Activated naive CD4-positive, alpha-beta T cell treated with anti-CD3 and anti-CD28 coated beads, Interleukin-2, amount 10 ng/mL, durations not matched to agents 7 days and 5 days (primary cell): ENCODE measurements at regions not wholly inside any gene's neighbourhood (a gene's known extent, or its start where the extent isn't known, plus 50 kb on each side); places are given as distances from the start of the nearest gene placed in this dataset.

Source experiments
- CTCF ChIA-PET: fragments of 350-600 bp; sonication (Branson Sonifier 250); formaldehyde crosslinking; loops from one replicate; lab custom pipeline; 2021; ENCODE audit warnings: antibody characterized with exemption; lab: Charles Lee
- DNase-seq: peaks from one replicate; pipeline ENCODE4 v3.0.0-alpha.2; 2020
- H3K27ac Mint-ChIP-seq: one replicate; pipeline ENCODE4 v1.8.0; 2021; ENCODE audit warnings: mild to moderate bottlenecking, moderate library complexity, mixed read lengths
- H3K27me3 Mint-ChIP-seq: one replicate; pipeline ENCODE4 v1.8.0; 2021; ENCODE audit warnings: mild to moderate bottlenecking, mixed read lengths
- H3K36me3 Mint-ChIP-seq: one replicate; pipeline ENCODE4 v1.8.0; 2021; ENCODE audit warnings: mixed read lengths
- H3K4me1 Mint-ChIP-seq: one replicate; pipeline ENCODE4 v1.8.0; 2021; ENCODE audit warnings: mixed read lengths
- H3K4me3 Mint-ChIP-seq: one replicate; pipeline ENCODE4 v1.8.0; 2021; ENCODE audit warnings: mild to moderate bottlenecking, moderate library complexity, mixed read lengths
- H3K9me3 Mint-ChIP-seq: one replicate; pipeline ENCODE4 v1.8.0; 2021; ENCODE audit warnings: mixed read lengths

- H3K4me1 Mint-ChIP-seq = no peaks in the 10 kb centered on the region
Measured at GRCh38 chr9:22683700-22684075, 237.1 kb downstream of the DMRTA1 start.

GRCh38 chr9:22693156-22693555, 246.5 kb downstream of the DMRTA1 start:
- Mint-ChIP-seq H3K27me3 (no peaks in the 10 kb centered on the region), H3K27ac (no peak overlapping the region), H3K4me3 (no peak overlapping the region), H3K36me3 (no peaks in the 10 kb centered on the region), H3K9me3 (no peaks in the 10 kb centered on the region), H3K4me1 (no peaks in the 10 kb centered on the region)
- DNase-seq = no peak
- CTCF ChIA-PET = no interaction called here

More at GRCh38 chr9:22683700-22684075, 237.1 kb downstream of the DMRTA1 start:
- DNase-seq = no peak
- CTCF ChIA-PET = no interaction called here
- Mint-ChIP-seq H3K4me3 (no peak overlapping the region), H3K9me3 (peaks cover 12% of the 10 kb centered on the region), H3K27me3 (no peaks in the 10 kb centered on the region), H3K27ac (no peak overlapping the region), H3K36me3 (no peaks in the 10 kb centered on the region)

GRCh38 chr9:22700171-22700570, 253.5 kb downstream of the DMRTA1 start:
- no peak overlapping the region for H3K27ac Mint-ChIP-seq
- CTCF ChIA-PET = no interaction called here

GRCh38 chr9:22718653-22719052, 272.0 kb downstream of the DMRTA1 start:
- Mint-ChIP-seq H3K36me3 (no peaks in the 10 kb centered on the region), H3K4me3 (no peak overlapping the region), H3K27ac (no peak overlapping the region), H3K4me1 (no peaks in the 10 kb centered on the region), H3K27me3 (no peaks in the 10 kb centered on the region), H3K9me3 (peaks cover 4% of the 10 kb centered on the region)
- CTCF ChIA-PET = interaction anchor here (0.7 kb wide), 1 partner anchor 29 kb away, joined by 3 read pairs; no protein-coding TSS in a partner anchor
- no peak for DNase-seq

More at GRCh38 chr9:22700171-22700570, 253.5 kb downstream of the DMRTA1 start:
- no peaks in the 10 kb centered on the region for H3K4me1 Mint-ChIP-seq
- DNase-seq = no peak
- no peaks in the 10 kb centered on the region for H3K27me3 Mint-ChIP-seq
- H3K36me3 Mint-ChIP-seq = no peaks in the 10 kb centered on the region
- peaks cover 7% of the 10 kb centered on the region for H3K9me3 Mint-ChIP-seq
- H3K4me3 Mint-ChIP-seq = no peak overlapping the region

- peaks cover 3% of the 10 kb centered on the region for H3K9me3 Mint-ChIP-seq
- CTCF ChIA-PET = no interaction called here
- DNase-seq = no peak
- H3K27me3 Mint-ChIP-seq = no peaks in the 10 kb centered on the region
- no peak overlapping the region for H3K27ac Mint-ChIP-seq
- no peaks in the 10 kb centered on the region for H3K4me1 Mint-ChIP-seq
- H3K36me3 Mint-ChIP-seq = no peaks in the 10 kb centered on the region
- no peak overlapping the region for H3K4me3 Mint-ChIP-seq
Measured at GRCh38 chr9:22722492-22722891, 275.9 kb downstream of the DMRTA1 start.

GRCh38 chr9:22731786-22732185, 285.2 kb downstream of the DMRTA1 start:
- Mint-ChIP-seq H3K27ac (no peak overlapping the region), H3K4me1 (no peaks in the 10 kb centered on the region), H3K27me3 (no peaks in the 10 kb centered on the region), H3K9me3 (peaks cover 17% of the 10 kb centered on the region), H3K4me3 (no peak overlapping the region), H3K36me3 (no peaks in the 10 kb centered on the region)
- CTCF ChIA-PET = no interaction called here
- DNase-seq = no peak

GRCh38 chr9:22739712-22740111, 293.1 kb downstream of the DMRTA1 start:
- no peaks in the 10 kb centered on the region for H3K4me1 Mint-ChIP-seq
- no peaks in the 10 kb centered on the region for H3K36me3 Mint-ChIP-seq
- CTCF ChIA-PET = no interaction called here
- H3K27ac Mint-ChIP-seq = no peak overlapping the region
- no peaks in the 10 kb centered on the region for H3K27me3 Mint-ChIP-seq
- H3K9me3 Mint-ChIP-seq = peaks cover 5% of the 10 kb centered on the region
- no peak for DNase-seq
- H3K4me3 Mint-ChIP-seq = no peak overlapping the region

- H3K27ac Mint-ChIP-seq = no peak overlapping the region
- no peak overlapping the region for H3K4me3 Mint-ChIP-seq
- H3K36me3 Mint-ChIP-seq = no peaks in the 10 kb centered on the region
- H3K9me3 Mint-ChIP-seq = peaks cover 6% of the 10 kb centered on the region
- H3K4me1 Mint-ChIP-seq = no peaks in the 10 kb centered on the region
- no peaks in the 10 kb centered on the region for H3K27me3 Mint-ChIP-seq
- CTCF ChIA-PET = no interaction called here
- no peak for DNase-seq
Measured at GRCh38 chr9:22740781-22741180, 294.2 kb downstream of the DMRTA1 start.

- CTCF ChIA-PET = no interaction called here
- H3K27ac Mint-ChIP-seq = no peak overlapping the region
- no peak overlapping the region for H3K4me3 Mint-ChIP-seq
- DNase-seq = no peak
- no peaks in the 10 kb centered on the region for H3K36me3 Mint-ChIP-seq
- H3K4me1 Mint-ChIP-seq = no peaks in the 10 kb centered on the region
- no peaks in the 10 kb centered on the region for H3K27me3 Mint-ChIP-seq
- peaks cover 6% of the 10 kb centered on the region for H3K9me3 Mint-ChIP-seq
Measured at GRCh38 chr9:22742401-22742800, 295.8 kb downstream of the DMRTA1 start.

GRCh38 chr9:22773501-22774220, 327.0 kb downstream of the DMRTA1 start:
- Mint-ChIP-seq H3K9me3 (peaks cover 4% of the 10 kb centered on the region), H3K4me1 (no peaks in the 10 kb centered on the region), H3K27ac (no peak overlapping the region), H3K27me3 (no peaks in the 10 kb centered on the region), H3K36me3 (no peaks in the 10 kb centered on the region), H3K4me3 (no peak overlapping the region)
- DNase-seq = no peak
- CTCF ChIA-PET = no interaction called here

GRCh38 chr9:22790329-22790728, 343.7 kb downstream of the DMRTA1 start:
- Mint-ChIP-seq H3K36me3 (no peaks in the 10 kb centered on the region), H3K27me3 (no peaks in the 10 kb centered on the region), H3K9me3 (peaks cover 19% of the 10 kb centered on the region), H3K4me1 (no peaks in the 10 kb centered on the region), H3K27ac (no peak overlapping the region), H3K4me3 (no peak overlapping the region)
- CTCF ChIA-PET = no interaction called here
- no peak for DNase-seq

GRCh38 chr9:22808876-22809275, 362.3 kb downstream of the DMRTA1 start:
- Mint-ChIP-seq H3K4me3 (no peak overlapping the region), H3K9me3 (peaks cover under 1% of the 10 kb centered on the region), H3K36me3 (no peaks in the 10 kb centered on the region), H3K4me1 (no peaks in the 10 kb centered on the region), H3K27ac (no peak overlapping the region), H3K27me3 (no peaks in the 10 kb centered on the region)
- DNase-seq = no peak
- CTCF ChIA-PET = no interaction called here

- Mint-ChIP-seq H3K4me3 (no peak overlapping the region), H3K4me1 (no peaks in the 10 kb centered on the region), H3K27me3 (no peaks in the 10 kb centered on the region), H3K9me3 (peaks cover 2% of the 10 kb centered on the region), H3K36me3 (no peaks in the 10 kb centered on the region), H3K27ac (no peak overlapping the region)
- DNase-seq = no peak
- CTCF ChIA-PET = no interaction called here
Measured at GRCh38 chr9:22809371-22809770, 362.7 kb downstream of the DMRTA1 start.

GRCh38 chr9:22813529-22813928, 366.9 kb downstream of the DMRTA1 start:
- Mint-ChIP-seq H3K4me3 (no peak overlapping the region), H3K36me3 (no peaks in the 10 kb centered on the region), H3K4me1 (no peaks in the 10 kb centered on the region), H3K9me3 (peaks cover 4% of the 10 kb centered on the region), H3K27ac (no peak overlapping the region), H3K27me3 (no peaks in the 10 kb centered on the region)
- CTCF ChIA-PET = no interaction called here
- DNase-seq = no peak

- H3K4me1 Mint-ChIP-seq = no peaks in the 10 kb centered on the region
- DNase-seq = no peak
- CTCF ChIA-PET = no interaction called here
- H3K4me3 Mint-ChIP-seq = no peak overlapping the region
- H3K27ac Mint-ChIP-seq = no peak overlapping the region
- H3K9me3 Mint-ChIP-seq = peaks cover 4% of the 10 kb centered on the region
- no peaks in the 10 kb centered on the region for H3K36me3 Mint-ChIP-seq
- no peaks in the 10 kb centered on the region for H3K27me3 Mint-ChIP-seq
Measured at GRCh38 chr9:22815246-22815645, 368.6 kb downstream of the DMRTA1 start.
